Panc1 (cell line): ENCODE measurements at regions not wholly inside any gene's neighbourhood (a gene's known extent, or its start where the extent isn't known, plus 50 kb on each side); places are given as distances from the start of the nearest gene placed in this dataset.

Experiments used
- POLR2AphosphoS5 ChIP-seq: IDR thresholded peaks from 2 replicates; pipeline ENCODE4 v1.6.1; 2012; ENCODE audit warnings: mild to moderate bottlenecking, low read depth, low read length, moderate library complexity
- TF ChIP-seq, protein P1 (sequence below): fragments of 450-650 bp; IDR thresholded peaks from 2 replicates; pipeline ENCODE4 v1.5.1; 2017; ENCODE audit warnings: mild to moderate bottlenecking

DNA sequence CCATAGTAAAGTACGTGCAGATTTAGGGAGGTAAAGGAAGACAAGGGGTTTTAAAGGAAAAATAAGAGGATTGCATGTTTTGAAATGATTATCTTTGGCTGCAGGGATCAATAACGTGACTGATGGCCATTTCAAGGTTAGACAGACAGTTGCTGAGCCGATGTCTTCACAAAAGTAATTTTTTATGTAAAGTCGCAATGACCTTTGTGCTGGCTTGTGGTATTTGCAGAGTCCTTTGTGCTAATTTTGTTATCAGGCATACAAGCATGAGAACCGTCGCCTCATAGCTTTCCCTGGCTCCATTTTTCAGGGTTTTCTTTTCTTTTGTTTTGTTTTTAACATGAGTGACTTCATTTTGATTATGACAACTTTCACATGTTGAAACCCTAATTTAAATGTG lies 605.7 kb upstream of the GJE1 start:
- TF ChIP-seq, protein P1, sequence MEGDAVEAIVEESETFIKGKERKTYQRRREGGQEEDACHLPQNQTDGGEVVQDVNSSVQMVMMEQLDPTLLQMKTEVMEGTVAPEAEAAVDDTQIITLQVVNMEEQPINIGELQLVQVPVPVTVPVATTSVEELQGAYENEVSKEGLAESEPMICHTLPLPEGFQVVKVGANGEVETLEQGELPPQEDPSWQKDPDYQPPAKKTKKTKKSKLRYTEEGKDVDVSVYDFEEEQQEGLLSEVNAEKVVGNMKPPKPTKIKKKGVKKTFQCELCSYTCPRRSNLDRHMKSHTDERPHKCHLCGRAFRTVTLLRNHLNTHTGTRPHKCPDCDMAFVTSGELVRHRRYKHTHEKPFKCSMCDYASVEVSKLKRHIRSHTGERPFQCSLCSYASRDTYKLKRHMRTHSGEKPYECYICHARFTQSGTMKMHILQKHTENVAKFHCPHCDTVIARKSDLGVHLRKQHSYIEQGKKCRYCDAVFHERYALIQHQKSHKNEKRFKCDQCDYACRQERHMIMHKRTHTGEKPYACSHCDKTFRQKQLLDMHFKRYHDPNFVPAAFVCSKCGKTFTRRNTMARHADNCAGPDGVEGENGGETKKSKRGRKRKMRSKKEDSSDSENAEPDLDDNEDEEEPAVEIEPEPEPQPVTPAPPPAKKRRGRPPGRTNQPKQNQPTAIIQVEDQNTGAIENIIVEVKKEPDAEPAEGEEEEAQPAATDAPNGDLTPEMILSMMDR, result no peak
- no peak for TF ChIP-seq POLR2AphosphoS5
